GM18868 (cell line): ENCODE measurements at regions not wholly inside any gene's neighbourhood (a gene's known extent, or its start where the extent isn't known, plus 50 kb on each side); places are given as distances from the start of the nearest gene placed in this dataset.
"Not testable (repeated sequence)": the region's sequence is repeated elsewhere in the genome, so short reads cannot be mapped to it uniquely, and the experiment has no call there.

Source experiments
- ATAC-seq: cut with Tn5 transposase; IDR thresholded peaks from one replicate; pipeline ENCODE4 v1.9.1; 2021; ENCODE audit warnings: mild to moderate bottlenecking, moderate library complexity; ENCODE audit not compliant: unreplicated experiment

DNA sequence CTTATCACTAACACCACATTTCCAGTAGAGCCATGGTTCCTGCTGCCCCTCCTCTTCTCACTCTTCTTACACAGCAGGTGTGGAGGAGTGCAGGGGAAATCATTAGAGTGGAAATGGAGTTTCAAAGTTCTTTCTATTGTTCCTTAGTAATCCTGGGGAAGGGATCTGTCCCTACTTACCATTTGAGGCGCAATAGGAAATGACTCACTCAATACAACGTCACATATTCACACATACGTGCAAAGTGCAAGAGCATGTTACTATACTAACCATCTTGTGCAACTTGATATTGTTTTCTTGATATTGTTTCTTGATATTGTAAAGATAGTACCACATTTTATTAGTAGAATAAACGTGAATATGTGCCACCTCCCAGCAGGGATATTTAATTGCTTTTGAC, 1010.2 kb downstream of the DNAJB9 start:
- ATAC-seq, result no peak

DNA sequence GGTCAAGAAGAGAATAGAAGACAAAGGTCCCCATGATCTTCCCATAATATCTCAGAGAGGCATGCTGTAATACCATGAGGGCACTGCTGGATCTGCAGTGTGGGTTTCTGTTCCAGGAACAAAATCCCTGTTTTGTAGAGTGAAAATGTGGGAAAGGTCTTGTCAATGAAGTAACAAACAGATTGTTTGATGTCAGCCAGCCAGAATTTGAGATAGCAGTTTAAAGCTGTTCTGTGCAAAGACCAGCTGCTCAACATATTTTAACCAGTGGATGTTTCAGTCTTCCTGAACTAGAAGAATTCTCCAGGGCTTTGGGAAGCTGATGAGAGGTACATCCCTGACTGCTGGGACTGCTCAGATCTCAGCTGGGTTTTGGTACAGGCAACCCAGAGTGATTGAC, 1012.5 kb downstream of the DNAJB9 start:
- no peak for ATAC-seq

DNA sequence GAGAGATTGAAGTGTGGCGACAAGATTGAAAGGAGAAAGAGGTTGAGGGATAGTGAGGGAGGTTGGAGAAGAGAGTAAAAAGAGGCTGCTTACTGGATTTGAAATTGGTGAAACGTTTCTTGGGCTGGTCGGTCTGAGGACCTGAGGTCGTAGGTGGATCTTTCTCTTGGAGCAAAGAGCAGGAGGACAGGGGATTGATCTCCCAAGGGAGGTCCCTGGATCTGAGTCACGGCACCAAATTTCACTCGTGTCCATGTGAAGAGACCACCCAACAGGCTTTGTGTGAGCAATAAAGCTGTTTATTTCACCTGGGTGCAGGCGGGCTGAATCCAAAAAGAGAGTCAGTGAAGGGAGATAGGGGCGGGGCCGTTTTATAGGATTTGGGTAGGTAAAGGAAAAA, 1027.3 kb downstream of the DNAJB9 start:
- not testable (repeated sequence) for ATAC-seq

DNA sequence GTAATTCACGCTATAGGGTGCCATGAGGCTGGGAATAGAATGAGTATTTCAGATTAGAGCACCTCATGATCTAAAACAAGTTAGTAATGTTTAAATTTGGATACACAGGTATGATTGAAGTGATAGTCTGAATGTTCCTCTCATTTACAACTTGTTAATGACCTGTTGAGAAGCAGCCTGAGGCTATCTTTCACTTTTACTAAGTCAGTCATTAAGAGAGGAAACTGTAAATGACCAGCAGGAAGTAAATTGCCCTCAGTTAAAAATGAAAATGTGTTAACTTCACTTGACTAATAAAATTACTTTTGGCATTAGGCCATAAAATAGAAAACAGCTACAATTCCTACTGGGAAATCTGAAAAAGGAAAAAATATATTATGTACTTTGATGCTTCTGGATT, 1042.0 kb downstream of the DNAJB9 start:
- ATAC-seq, result no peak

DNA sequence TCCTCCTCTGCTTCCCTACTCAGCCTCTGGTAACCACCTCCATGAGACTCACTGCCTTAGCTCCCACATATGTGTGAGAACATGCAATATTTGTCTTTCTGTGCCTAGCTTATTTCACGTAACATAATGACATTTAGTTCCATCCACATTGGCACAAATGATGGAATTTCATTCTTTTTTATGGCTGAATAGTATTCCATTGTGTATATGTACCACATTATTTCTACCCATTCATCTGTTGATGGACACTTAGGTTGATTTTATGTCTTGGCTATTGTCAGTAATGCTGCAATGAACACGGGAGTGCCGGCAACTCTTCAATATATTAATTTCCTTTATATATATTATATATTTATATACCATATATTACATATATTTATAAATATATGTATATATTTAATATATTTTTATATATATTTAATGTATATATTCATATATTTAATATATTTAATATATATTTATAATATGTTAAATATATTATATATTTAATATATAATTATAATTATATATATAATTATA, 1046.9 kb downstream of the DNAJB9 start:
- no peak for ATAC-seq

DNA sequence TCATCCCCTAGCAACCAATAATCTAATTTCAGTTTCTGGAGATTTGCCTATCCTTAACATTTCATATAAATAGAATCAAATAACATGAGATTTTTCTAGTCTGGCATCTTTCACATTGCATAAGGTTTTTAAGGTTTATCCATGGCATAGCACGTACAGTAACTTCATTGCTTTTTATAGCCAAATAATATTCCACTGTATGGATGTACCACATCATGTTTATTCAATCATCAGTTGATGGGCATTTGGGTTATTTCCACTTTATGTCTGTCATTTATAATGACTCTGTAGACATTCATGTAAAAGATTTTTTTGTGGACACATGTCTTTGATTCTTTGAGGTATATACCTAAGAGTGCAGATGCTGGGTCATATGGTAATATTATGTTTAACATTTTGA, 1052.6 kb downstream of the DNAJB9 start:
- no peak for ATAC-seq

DNA sequence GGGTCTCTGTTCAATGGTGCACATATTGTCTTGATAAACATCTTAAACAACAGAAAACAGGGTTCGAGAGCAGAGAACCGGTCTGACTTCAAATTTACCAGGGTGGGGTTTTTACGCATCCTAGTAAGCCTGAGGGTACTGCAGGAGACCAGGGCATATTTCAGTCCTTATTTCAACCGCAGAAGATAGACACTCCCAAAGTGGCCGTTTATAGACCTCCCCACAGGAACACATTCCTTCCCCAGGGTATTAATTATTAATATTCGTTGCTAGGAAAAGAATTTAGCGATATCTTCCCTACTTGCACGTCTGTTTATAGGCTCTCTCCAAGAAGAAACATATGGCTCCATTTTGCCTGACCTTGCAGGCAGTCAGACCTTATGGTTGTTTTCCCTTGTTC, 1063.2 kb downstream of the DNAJB9 start:
- not testable (repeated sequence) for ATAC-seq

DNA sequence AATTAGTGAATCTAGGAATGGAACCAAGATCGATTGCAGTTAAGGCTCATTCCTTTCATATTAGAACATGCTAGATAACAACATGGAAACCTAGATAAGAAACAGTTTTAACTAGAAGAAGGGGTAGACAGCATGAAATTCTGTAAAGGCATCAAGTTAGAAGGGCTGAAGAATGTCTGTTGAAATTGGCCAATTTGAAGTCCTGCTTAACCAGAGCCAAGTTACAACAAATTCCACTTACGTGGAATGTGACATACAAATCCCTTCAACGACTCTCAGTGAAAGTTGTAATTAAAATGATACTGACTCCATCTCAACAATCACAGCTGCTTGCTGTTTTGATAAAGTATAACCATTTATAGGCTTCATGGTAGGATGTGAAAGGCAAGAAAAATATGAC, 1065.7 kb downstream of the DNAJB9 start:
- no peak for ATAC-seq

DNA sequence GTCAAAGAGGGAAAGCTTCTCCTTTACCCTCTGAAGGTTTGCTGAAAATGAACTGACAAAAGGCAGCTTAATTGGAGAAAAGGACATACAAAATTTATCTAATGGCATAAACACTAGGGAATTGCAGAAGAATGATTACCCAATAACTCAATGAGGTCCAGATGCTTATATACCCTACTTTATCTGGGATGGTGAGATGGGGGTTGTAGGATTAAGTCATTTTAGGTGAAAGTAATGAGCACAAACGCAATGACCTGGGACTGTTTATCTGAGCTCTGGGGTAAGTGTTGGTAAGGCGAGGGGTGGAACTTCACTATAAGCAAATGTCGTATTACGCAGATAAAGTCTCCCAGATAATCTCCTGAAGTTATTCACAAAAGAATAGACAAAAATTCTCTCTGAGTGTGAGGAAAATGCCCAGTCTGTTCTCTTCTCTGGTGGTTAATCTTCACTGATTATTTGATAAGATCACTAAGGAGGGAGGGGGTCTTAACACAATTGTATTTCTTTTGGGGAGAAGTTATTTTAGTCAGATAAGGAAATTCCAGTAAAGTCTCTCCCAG, 1067.8 kb downstream of the DNAJB9 start:
- ATAC-seq, result no peak

DNA sequence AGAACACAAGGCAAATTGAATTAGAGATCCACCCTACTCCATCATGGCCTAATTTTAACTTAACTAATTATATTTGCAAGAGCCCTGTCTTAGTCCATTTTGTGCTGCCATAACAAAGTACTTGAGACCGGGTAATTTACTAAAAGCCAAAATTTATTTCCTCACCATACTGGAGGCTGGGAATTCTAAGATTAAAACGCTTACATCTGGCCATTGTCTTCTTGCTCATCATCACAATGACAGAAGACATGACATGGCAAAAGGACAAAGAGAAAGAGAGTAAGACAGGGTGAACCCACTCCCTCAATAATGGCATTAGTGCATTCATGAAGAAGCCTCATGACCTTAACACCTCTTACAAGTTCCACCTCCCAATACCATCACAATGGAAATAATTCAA, 1068.6 kb downstream of the DNAJB9 start:
- no peak for ATAC-seq

DNA sequence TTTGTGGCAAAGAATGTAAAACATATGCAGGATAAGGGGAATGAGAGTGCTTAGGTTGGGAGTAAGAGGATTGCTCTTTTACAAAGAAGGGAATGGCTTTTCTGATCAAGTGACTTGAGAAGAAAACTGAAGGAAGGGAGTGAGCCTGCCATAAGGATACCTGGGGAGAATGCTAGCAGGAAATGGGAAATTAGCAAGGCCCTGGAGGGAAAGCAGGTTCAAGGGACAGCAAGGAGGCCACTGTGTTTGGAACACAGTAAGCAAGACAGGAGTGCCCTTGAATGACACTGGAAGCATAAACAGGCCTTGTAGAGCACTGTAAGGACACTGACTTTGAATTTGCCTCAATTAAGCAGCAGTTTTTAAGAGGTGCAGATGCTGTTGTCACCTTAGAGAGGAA, 1069.9 kb downstream of the DNAJB9 start:
- ATAC-seq, result no peak

DNA sequence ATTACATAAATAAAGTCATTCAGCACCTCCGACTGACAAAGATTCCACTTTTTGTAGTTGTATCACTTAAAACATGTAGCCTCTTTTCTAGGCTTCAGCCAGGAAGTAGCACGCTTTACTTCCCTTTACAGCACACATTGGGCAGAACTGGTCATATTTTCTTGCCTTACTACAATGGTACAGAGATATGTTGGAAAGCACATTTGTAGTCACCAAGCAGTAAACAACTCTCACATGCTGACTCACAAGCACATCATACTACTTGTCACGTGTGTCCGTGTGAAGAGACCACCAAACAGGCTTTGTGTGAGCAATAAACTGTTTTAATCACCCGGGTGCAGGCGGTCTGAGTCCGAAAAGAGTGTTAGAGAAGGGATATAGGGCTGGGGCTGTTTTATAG, 1071.8 kb downstream of the DNAJB9 start:
- ATAC-seq, result no peak

DNA sequence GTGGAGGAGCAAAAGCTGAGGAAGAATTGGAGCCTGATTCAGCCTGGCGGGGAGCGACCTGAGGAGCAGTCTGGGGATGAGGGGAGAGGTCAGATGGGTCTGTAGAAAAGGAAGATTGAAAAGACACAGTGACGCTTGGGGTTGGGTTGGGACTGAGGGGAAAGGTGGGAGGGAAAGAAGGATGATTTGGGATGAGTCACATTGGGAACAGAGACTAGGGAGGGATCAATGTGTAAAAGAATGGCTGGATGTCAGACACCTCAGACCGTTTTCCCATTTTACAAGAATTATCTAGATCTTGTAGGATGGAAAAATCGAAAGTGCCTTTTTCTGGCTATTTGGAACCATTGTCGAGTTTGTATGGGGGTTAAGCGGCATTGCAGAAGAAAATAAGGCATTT, 1076.5 kb downstream of the DNAJB9 start:
- no peak for ATAC-seq

DNA sequence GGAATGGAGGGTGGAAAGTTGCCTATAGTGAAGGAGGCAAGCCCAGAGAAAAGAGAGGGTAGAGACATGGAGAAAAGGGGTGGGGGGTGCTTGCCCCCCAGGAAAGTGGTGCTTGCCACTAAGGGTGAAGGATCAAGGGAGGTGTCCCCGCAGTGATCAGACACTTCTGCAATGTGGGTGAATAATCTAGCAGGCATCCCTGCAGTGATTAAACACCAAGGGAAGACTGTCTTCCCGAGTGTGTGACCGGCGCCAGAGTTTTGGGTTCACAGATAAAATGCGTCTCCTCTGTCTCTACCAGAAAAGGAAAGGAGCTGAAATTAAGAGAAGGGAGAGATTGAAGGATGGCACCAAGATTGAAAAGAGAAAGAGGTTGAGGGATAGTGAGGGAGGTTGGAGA, 1076.9 kb downstream of the DNAJB9 start:
- not testable (repeated sequence) for ATAC-seq

DNA sequence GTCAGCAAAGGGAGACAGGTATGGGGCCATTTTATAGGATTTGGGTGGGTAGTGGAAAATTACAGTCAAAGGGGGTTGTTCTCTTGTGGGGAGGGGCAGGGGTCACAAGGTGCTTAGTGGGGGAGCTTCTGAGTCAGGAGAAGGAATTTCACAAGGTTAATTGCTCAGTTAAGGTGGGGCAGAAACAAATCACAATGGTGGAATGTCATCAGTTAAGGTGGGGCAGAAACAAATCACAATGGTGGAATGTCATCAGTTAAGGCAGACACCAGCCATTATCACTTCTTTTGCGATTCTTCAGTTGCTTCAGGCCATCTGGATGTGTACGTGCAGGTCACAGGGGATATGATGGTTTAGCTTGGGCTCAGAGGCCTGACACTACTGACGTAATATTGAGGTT, 1077.6 kb downstream of the DNAJB9 start:
- not testable (repeated sequence) for ATAC-seq

DNA sequence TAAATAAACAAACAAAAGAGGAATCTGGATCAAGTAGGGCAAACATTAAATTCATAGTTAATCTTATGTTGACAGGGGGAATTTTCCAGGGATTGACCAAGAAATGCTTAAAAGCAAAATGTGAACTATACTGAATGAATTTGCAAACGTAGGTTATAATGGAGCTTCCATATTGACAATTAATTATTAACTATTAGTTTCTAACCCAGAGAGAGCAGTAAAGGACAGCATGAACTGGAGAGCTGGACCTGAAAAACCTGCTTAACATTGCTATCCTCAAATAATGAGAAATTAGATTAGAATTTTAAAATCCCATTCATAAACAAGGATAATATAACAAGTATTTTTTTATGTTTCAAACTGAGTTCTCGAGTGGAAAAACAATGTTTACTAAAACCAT, 1089.6 kb downstream of the DNAJB9 start:
- no peak for ATAC-seq

DNA sequence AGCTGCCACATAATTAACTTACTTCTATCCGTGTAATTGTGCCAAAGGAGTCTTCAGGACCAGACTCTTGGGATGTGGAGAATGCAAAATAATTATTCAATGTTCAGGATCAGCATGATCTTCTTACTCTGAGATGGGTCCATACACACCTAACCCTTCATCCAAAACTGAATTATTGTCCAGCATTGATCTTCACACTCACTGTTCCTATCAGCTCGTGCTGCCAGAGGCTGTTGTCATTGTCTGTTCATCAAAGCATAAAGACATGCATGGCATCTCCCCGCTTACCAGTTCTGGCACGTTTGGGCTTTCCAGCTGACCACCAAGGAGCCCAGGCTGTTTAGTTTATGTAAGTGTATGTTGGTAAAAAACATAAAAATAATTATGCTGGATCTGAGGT, 1090.7 kb downstream of the DNAJB9 start:
- no peak for ATAC-seq

DNA sequence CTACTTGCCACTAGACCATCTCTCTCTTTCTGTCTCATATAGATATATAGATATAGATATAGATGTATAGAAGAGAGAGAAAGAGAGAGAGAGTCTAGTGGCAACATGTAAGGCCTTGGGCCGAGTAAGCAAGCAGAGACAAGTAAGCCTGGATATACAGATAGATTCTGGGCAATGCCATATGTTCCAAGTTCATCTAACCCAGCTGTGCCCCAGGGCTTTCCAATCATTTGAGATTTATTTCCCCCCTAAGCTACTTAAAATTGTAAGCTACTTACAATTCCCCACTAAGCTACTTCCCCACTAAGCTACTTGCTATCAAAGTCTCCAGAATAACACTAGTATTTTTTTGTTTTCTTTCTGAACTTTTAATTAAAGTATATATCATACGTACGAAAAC, 1094.1 kb downstream of the DNAJB9 start:
- ATAC-seq, result no peak

DNA sequence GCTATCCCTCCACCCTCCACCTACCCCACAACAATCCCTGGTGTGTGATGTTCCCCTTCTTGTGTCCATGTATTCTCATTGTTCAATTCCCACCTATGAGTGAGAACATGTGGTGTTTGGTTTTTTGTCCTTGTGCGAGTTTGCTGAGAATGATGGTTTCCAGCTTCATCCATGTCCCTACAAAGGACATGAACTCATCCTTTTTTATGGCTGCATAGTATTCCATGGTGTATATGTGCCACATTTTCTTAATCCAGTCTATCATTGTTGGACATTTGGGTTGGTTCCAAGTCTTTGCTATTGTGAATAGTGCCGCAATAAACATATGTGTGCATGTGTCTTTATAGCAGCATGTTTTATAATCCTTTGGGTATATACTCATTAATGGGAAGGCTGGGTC, 1117.6 kb downstream of the DNAJB9 start:
- not testable (repeated sequence) for ATAC-seq

DNA sequence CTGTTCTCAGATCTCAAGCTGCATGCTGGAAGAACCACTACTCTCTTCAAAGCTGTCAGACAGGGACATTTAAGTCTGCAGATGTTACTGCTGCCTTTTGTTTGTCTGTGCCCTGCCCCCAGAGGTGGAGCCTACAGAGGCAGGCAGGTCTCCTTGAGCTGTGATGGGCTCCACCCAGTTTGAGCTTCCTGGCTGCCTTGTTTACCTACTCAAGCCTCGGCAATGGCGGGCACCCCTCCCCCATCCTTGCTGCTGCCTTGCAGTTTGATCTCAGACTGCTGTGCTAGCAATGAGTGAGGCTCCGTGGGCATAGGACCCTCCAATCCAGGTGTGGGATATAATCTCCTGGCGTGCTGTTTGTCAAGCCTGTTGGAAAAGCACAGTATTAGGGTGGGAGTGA, 1122.9 kb downstream of the DNAJB9 start:
- not testable (repeated sequence) for ATAC-seq

DNA sequence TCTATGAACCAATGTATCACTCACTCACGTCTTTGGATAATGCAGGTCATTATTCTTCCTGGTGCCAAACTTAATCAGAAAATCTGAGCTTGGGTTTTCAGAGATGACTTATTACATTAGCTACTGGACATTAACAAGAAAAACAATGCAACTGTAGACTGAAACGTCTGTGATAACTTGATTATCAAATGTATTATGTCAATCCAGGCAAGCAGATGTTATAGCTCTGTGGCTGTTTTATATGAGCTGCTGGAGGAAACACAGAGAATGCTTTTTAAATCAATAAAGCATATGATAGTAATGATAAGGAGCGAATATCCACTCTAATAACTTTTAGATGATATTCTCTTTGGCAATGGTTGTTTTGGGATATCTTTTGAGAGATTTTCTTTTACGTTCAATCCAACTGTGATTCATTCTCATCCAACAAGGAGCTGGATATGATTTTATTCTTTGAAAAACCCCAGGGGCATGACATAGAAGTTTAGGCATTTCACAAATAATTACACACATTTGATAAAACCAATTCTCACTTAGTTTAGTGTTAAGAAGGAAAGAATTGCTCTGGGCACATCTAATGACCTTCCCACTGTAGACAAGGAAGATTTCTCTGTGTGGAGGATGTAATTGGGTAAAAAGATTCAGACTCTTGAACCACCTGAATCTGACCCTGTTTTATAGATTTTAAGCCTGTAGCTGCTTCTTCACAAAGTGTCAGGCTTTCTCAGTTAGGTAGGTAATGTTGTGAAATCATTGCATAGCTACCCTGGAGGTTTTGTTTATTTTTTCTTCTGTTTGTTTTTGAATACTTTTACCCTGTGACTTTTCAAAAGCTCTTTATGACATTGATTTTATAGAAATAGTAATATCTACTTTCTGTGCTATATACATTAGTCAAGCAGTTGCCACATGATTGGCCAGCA, 1124.7 kb downstream of the DNAJB9 start:
- ATAC-seq, result no peak

DNA sequence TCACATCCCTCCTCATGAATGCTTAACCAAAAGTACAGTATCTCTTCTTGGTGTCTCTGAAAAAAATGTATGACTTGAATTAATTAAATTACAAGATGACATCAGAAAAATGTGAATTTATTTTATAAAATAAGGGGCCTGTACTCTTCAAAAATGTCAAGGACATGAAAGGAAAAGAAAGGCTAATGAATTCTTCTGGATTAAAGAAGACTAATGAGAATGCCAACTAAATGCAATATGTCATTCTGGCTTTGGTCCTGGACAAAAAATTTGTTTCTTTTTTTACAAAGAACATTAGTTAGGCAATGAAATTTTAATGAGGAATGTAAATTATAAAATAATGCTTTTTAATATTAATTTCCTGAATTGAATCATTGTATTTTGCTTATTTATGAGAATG, 1125.7 kb downstream of the DNAJB9 start:
- no peak for ATAC-seq
